Astrocyte (in vitro differentiated cells and primary cell): ENCODE measurements at regions not wholly inside any gene's neighbourhood (a gene's known extent, or its start where the extent isn't known, plus 50 kb on each side); places are given as distances from the start of the nearest gene placed in this dataset.

Source experiments
- CTCF ChIP-seq: IDR thresholded peaks from 2 replicates; pipeline ENCODE4 v1.5.1; 2011; ENCODE audit warnings: low read depth, mild to moderate bottlenecking, inconsistent platforms, low read length, moderate library complexity; ENCODE audit not compliant: insufficient read depth
- EZH2 ChIP-seq: IDR thresholded peaks from 2 replicates; pipeline ENCODE4 v1.6.1; 2012; ENCODE audit warnings: mild to moderate bottlenecking, low read length, inconsistent platforms; ENCODE audit not compliant: insufficient read depth

DNA sequence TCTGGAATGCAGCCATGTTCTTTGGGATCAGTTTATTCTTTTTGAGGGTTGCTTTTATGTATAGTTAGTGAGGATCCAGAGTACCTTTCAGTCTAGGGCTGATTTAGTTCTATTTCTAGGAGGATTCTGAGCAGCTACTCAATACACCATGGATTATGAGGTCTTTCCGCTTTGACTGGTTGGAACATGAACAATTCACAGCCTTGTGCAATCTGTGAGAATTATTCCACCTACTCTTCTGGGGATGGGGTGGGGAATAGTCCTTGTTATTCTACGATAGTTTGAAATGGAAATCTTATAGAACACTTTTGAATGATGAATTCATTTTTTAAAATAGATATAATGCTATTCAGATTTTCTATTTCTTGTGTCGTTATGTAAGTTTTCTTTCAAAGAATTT is 212.3 kb upstream of the ARRDC3 start:
- no peak for TF ChIP-seq CTCF
- no peak for TF ChIP-seq EZH2
